ENCODE measurements at regions not wholly inside any gene's neighbourhood (a gene's known extent, or its start where the extent isn't known, plus 50 kb on each side); places are given as distances from the start of the nearest gene placed in this dataset.

- ChIA-PET POLR2A (no interaction called here), CTCF (no interaction called here)
- Mint-ChIP-seq H3K9me3 (peaks cover 9% of the 10 kb centered on the region), H3K27ac (no peak overlapping the region), H3K4me1 (no peaks in the 10 kb centered on the region), H3K4me3 (no peak overlapping the region), H3K27me3 (no peaks in the 10 kb centered on the region), H3K36me3 (ENCODE audit: low read depth) (no peaks in the 10 kb centered on the region)
- DNase-seq (no peak), ATAC-seq (ENCODE audit: low read depth) (no peak)
- intact Hi-C loops (cut with micrococcal nuclease) = no loop called here
- TF ChIP-seq CTCF (IDR thresholded peaks at IDR 0.05) = no peak
Measured at GRCh38 chr5:101517795-101518194, 614.7 kb upstream of the ST8SIA4 start.

GRCh38 chr5:101515721-101516120, 612.6 kb upstream of the ST8SIA4 start:
- Mint-ChIP-seq H3K4me3 (no peak overlapping the region), H3K27ac (no peak overlapping the region), H3K27me3 (no peaks in the 10 kb centered on the region), H3K36me3 (ENCODE audit: low read depth) (no peaks in the 10 kb centered on the region), H3K4me1 (no peaks in the 10 kb centered on the region), H3K9me3 (peaks cover 7% of the 10 kb centered on the region)
- TF ChIP-seq CTCF (IDR thresholded peaks at IDR 0.05) = no peak
- intact Hi-C loops (cut with micrococcal nuclease) = no loop called here
- no peak for DNase-seq
- ChIA-PET CTCF (no interaction called here), POLR2A (no interaction called here)
- ATAC-seq (ENCODE audit: low read depth) = no peak

GRCh38 chr5:101505891-101506570, 602.9 kb upstream of the ST8SIA4 start:
- no peaks in the 10 kb centered on the region for H3K36me3 Mint-ChIP-seq (ENCODE audit: low read depth)
- ATAC-seq (ENCODE audit: low read depth) (no peak), DNase-seq (no peak)
- ChIA-PET POLR2A (no interaction called here), CTCF (no interaction called here)
- H3K27ac Mint-ChIP-seq = no peak overlapping the region
- H3K4me3 Mint-ChIP-seq = no peak overlapping the region
- no peaks in the 10 kb centered on the region for H3K27me3 Mint-ChIP-seq
- intact Hi-C loops (cut with micrococcal nuclease) = no loop called here
- no peak for TF ChIP-seq CTCF (IDR thresholded peaks at IDR 0.05)
- no peaks in the 10 kb centered on the region for H3K4me1 Mint-ChIP-seq
- H3K9me3 Mint-ChIP-seq = peaks cover 11% of the 10 kb centered on the region

GRCh38 chr5:101482931-101483330, 579.8 kb upstream of the ST8SIA4 start:
- H3K36me3 Mint-ChIP-seq (ENCODE audit: low read depth) = no peaks in the 10 kb centered on the region

GRCh38 chr5:101473483-101473882, 570.4 kb upstream of the ST8SIA4 start:
- POLR2A ChIA-PET = no interaction called here
- ATAC-seq (ENCODE audit: low read depth) (no peak), DNase-seq (no peak)
- Mint-ChIP-seq H3K9me3 (no peaks in the 10 kb centered on the region), H3K36me3 (ENCODE audit: low read depth) (no peaks in the 10 kb centered on the region), H3K4me3 (no peak overlapping the region), H3K4me1 (no peaks in the 10 kb centered on the region), H3K27me3 (no peaks in the 10 kb centered on the region), H3K27ac (no peak overlapping the region)
- intact Hi-C loops (cut with micrococcal nuclease) = no loop called here
- no peak for TF ChIP-seq CTCF (IDR thresholded peaks at IDR 0.05)
- CTCF ChIA-PET = no interaction called here

More at GRCh38 chr5:101482931-101483330, 579.8 kb upstream of the ST8SIA4 start:
- no peaks in the 10 kb centered on the region for H3K4me1 Mint-ChIP-seq
- intact Hi-C loops (cut with micrococcal nuclease) = no loop called here
- H3K4me3 Mint-ChIP-seq = no peak overlapping the region
- H3K27ac Mint-ChIP-seq = no peak overlapping the region
- H3K27me3 Mint-ChIP-seq = no peaks in the 10 kb centered on the region
- no peaks in the 10 kb centered on the region for H3K9me3 Mint-ChIP-seq
- ATAC-seq (ENCODE audit: low read depth) = no peak
- no peak for TF ChIP-seq CTCF (IDR thresholded peaks at IDR 0.05)
- ChIA-PET CTCF (no interaction called here), POLR2A (no interaction called here)
- DNase-seq = no peak
